IgD-negative memory B cell (primary cell): ENCODE measurements at regions not wholly inside any gene's neighbourhood (a gene's known extent, or its start where the extent isn't known, plus 50 kb on each side); places are given as distances from the start of the nearest gene placed in this dataset.
A peak's percentile ranks its signal among the peaks of the same experiment; 100 is the strongest.

Experiments
- H3K27ac Mint-ChIP-seq, 3 donors: one replicate each; pipeline ENCODE4 v1.8.0; 2020 to 2022; ENCODE audit warnings: mild to moderate bottlenecking in 3 of 3, mixed read lengths in 3 of 3, moderate library complexity in 1 of 3
- H3K27me3 Mint-ChIP-seq: one replicate; pipeline ENCODE4 v1.8.0; 2021; ENCODE audit warnings: mixed read lengths
- H3K36me3 Mint-ChIP-seq: one replicate; pipeline ENCODE4 v1.8.0; 2020; ENCODE audit warnings: mild to moderate bottlenecking, mixed read lengths
- H3K4me1 Mint-ChIP-seq, 3 donors: one replicate each; pipeline ENCODE4 v1.8.0; 2020 to 2022; ENCODE audit warnings: mixed read lengths in 3 of 3, mild to moderate bottlenecking in 1 of 3
- H3K4me3 Mint-ChIP-seq, 4 donors: one replicate each; pipeline ENCODE4 v1.8.0; 2020 to 2022; ENCODE audit warnings: mild to moderate bottlenecking in 4 of 4, mixed read lengths in 4 of 4, moderate library complexity in 3 of 4
- H3K9me3 Mint-ChIP-seq, 3 donors: one replicate each; pipeline ENCODE4 v1.8.0; 2020 to 2021; ENCODE audit warnings: mixed read lengths in 3 of 3, mild to moderate bottlenecking in 1 of 3

GRCh38 chr17:45677770-45678169, 106.3 kb upstream of the CRHR1 start:
- Mint-ChIP-seq H3K36me3 (peaks cover 4% of the 10 kb centered on the region), H3K4me3 (peak overlapping the region in 1 of 4 donors; percentile 55), H3K9me3 (peaks cover 0 to 8% (median 6%) of the 10 kb centered on the region in 3 donors), H3K27ac (no peak overlapping the region), H3K27me3 (peaks cover 6% of the 10 kb centered on the region), H3K4me1 (no peaks in the 10 kb centered on the region)

GRCh38 chr17:45679426-45679825, 104.7 kb upstream of the CRHR1 start:
- Mint-ChIP-seq H3K4me1 (no peaks in the 10 kb centered on the region), H3K9me3 (peaks cover 0 to 8% (median 6%) of the 10 kb centered on the region in 3 donors), H3K27me3 (peaks cover 6% of the 10 kb centered on the region), H3K4me3 (no peak overlapping the region), H3K27ac (no peak overlapping the region), H3K36me3 (peaks cover 4% of the 10 kb centered on the region)

- Mint-ChIP-seq H3K4me1 (no peaks in the 10 kb centered on the region), H3K9me3 (peaks cover 0 to 8% (median 6%) of the 10 kb centered on the region in 3 donors), H3K36me3 (peaks cover 4% of the 10 kb centered on the region), H3K27me3 (peaks cover 6% of the 10 kb centered on the region), H3K4me3 (no peak overlapping the region), H3K27ac (no peak overlapping the region)
Observed at GRCh38 chr17:45680360-45680759, 103.8 kb upstream of the CRHR1 start.

GRCh38 chr17:45681706-45682105, 102.4 kb upstream of the CRHR1 start:
- Mint-ChIP-seq H3K4me1 (no peaks in the 10 kb centered on the region), H3K9me3 (peaks cover 0 to 4% (median 3%) of the 10 kb centered on the region in 3 donors), H3K36me3 (peaks cover 4% of the 10 kb centered on the region), H3K27me3 (peaks cover 6% of the 10 kb centered on the region), H3K27ac (no peak overlapping the region), H3K4me3 (no peak overlapping the region)

- Mint-ChIP-seq H3K9me3 (no peaks in the 10 kb centered on the region), H3K27me3 (peaks cover 12% of the 10 kb centered on the region), H3K4me1 (no peaks in the 10 kb centered on the region), H3K27ac (no peak overlapping the region), H3K4me3 (no peak overlapping the region), H3K36me3 (no peaks in the 10 kb centered on the region)
Observed at GRCh38 chr17:45686250-45686649, 97.9 kb upstream of the CRHR1 start.

GRCh38 chr17:45687594-45687993, 96.5 kb upstream of the CRHR1 start:
- Mint-ChIP-seq H3K27me3 (peaks cover 15% of the 10 kb centered on the region), H3K27ac (no peak overlapping the region), H3K36me3 (no peaks in the 10 kb centered on the region), H3K4me3 (no peak overlapping the region), H3K9me3 (no peaks in the 10 kb centered on the region), H3K4me1 (no peaks in the 10 kb centered on the region)

- Mint-ChIP-seq H3K27me3 (peaks cover 15% of the 10 kb centered on the region), H3K9me3 (no peaks in the 10 kb centered on the region), H3K4me3 (no peak overlapping the region), H3K27ac (no peak overlapping the region), H3K4me1 (no peaks in the 10 kb centered on the region), H3K36me3 (no peaks in the 10 kb centered on the region)
Observed at GRCh38 chr17:45688353-45688752, 95.8 kb upstream of the CRHR1 start.

- Mint-ChIP-seq H3K4me1 (no peaks in the 10 kb centered on the region), H3K4me3 (no peak overlapping the region), H3K36me3 (no peaks in the 10 kb centered on the region), H3K27me3 (peaks cover 17% of the 10 kb centered on the region), H3K9me3 (no peaks in the 10 kb centered on the region), H3K27ac (no peak overlapping the region)
Observed at GRCh38 chr17:45688820-45689219, 95.3 kb upstream of the CRHR1 start.

GRCh38 chr17:45689451-45689850, 94.7 kb upstream of the CRHR1 start:
- H3K4me3 Mint-ChIP-seq = no peak overlapping the region
- no peaks in the 10 kb centered on the region for H3K36me3 Mint-ChIP-seq
- H3K4me1 Mint-ChIP-seq = no peaks in the 10 kb centered on the region
- H3K9me3 Mint-ChIP-seq = no peaks in the 10 kb centered on the region
- peaks cover 17% of the 10 kb centered on the region for H3K27me3 Mint-ChIP-seq
- no peak overlapping the region for H3K27ac Mint-ChIP-seq

GRCh38 chr17:45690625-45691275, 93.4 kb upstream of the CRHR1 start:
- Mint-ChIP-seq H3K9me3 (no peaks in the 10 kb centered on the region), H3K36me3 (no peaks in the 10 kb centered on the region), H3K4me1 (no peaks in the 10 kb centered on the region), H3K4me3 (no peak overlapping the region), H3K27ac (no peak overlapping the region), H3K27me3 (peaks cover 23% of the 10 kb centered on the region)

GRCh38 chr17:45692661-45693060, 91.5 kb upstream of the CRHR1 start:
- peaks cover 0 to 2% (median 0%) of the 10 kb centered on the region in 3 donors for H3K9me3 Mint-ChIP-seq
- no peaks in the 10 kb centered on the region for H3K36me3 Mint-ChIP-seq
- no peaks in the 10 kb centered on the region for H3K4me1 Mint-ChIP-seq
- H3K27ac Mint-ChIP-seq = no peak overlapping the region
- H3K27me3 Mint-ChIP-seq = peaks cover 28% of the 10 kb centered on the region
- no peak overlapping the region for H3K4me3 Mint-ChIP-seq

- no peaks in the 10 kb centered on the region for H3K36me3 Mint-ChIP-seq
- peaks cover 0 to 2% (median 0%) of the 10 kb centered on the region in 3 donors for H3K9me3 Mint-ChIP-seq
- H3K27ac Mint-ChIP-seq = no peak overlapping the region
- H3K27me3 Mint-ChIP-seq = peaks cover 30% of the 10 kb centered on the region
- no peak overlapping the region for H3K4me3 Mint-ChIP-seq
- no peaks in the 10 kb centered on the region for H3K4me1 Mint-ChIP-seq
Observed at GRCh38 chr17:45693792-45694191, 90.3 kb upstream of the CRHR1 start.

- H3K4me1 Mint-ChIP-seq = no peaks in the 10 kb centered on the region
- H3K9me3 Mint-ChIP-seq = peaks cover 0 to 2% (median 0%) of the 10 kb centered on the region in 3 donors
- H3K4me3 Mint-ChIP-seq = no peak overlapping the region
- H3K36me3 Mint-ChIP-seq = no peaks in the 10 kb centered on the region
- peaks cover 25% of the 10 kb centered on the region for H3K27me3 Mint-ChIP-seq
- no peak overlapping the region for H3K27ac Mint-ChIP-seq
Observed at GRCh38 chr17:45696442-45696841, 87.7 kb upstream of the CRHR1 start.

GRCh38 chr17:45697076-45697475, 87.0 kb upstream of the CRHR1 start:
- no peak overlapping the region for H3K27ac Mint-ChIP-seq
- H3K36me3 Mint-ChIP-seq = no peaks in the 10 kb centered on the region
- H3K4me1 Mint-ChIP-seq = no peaks in the 10 kb centered on the region
- no peak overlapping the region for H3K4me3 Mint-ChIP-seq
- H3K9me3 Mint-ChIP-seq = peaks cover 0 to 2% (median 2%) of the 10 kb centered on the region in 3 donors
- peaks cover 24% of the 10 kb centered on the region for H3K27me3 Mint-ChIP-seq

GRCh38 chr17:45700171-45701090, 83.7 kb upstream of the CRHR1 start:
- no peaks in the 10 kb centered on the region for H3K4me1 Mint-ChIP-seq
- H3K27me3 Mint-ChIP-seq = peaks cover 27% of the 10 kb centered on the region
- H3K36me3 Mint-ChIP-seq = no peaks in the 10 kb centered on the region
- H3K4me3 Mint-ChIP-seq = no peak overlapping the region
- H3K9me3 Mint-ChIP-seq = peaks cover 0 to 2% (median 2%) of the 10 kb centered on the region in 3 donors
- no peak overlapping the region for H3K27ac Mint-ChIP-seq
